HCT116 (cell line): ENCODE measurements at regions not wholly inside any gene's neighbourhood (a gene's known extent, or its start where the extent isn't known, plus 50 kb on each side); places are given as distances from the start of the nearest gene placed in this dataset.

Source experiments
- ATAC-seq: fragments of 200-7000 bp; cut with Tn5 transposase; 2 replicates; pipeline ENCODE4 v1.9.1; 2020; ENCODE audit warnings: mild to moderate bottlenecking, moderate library complexity
- BruUV-seq: library from RNA; stranded (reverse); fragments of 400-500 nt; replicated peaks from 2 replicates; lab custom pipeline; 2021; lab: Mats Ljungman, UMichigan
- CTCF ChIA-PET: fragments of 300-600 bp; sonication (Branson Sonifier 250); formaldehyde crosslinking; loops from one replicate; lab custom pipeline; 2021; ENCODE audit warnings: antibody characterized with exemption; lab: Charles Lee
- POLR2A ChIA-PET: fragments of 300-600, 350-600 bp; sonication (Branson Sonifier 250); formaldehyde crosslinking; loops from one replicate; lab custom pipeline; 2021; ENCODE audit warnings: antibody characterized with exemption; lab: Charles Lee
- RAD21 ChIA-PET, 2 experiments: fragments of 300-600 bp; sonication (Branson Sonifier 250); formaldehyde crosslinking; loops; one replicate each; lab custom pipeline; 2023; ENCODE audit warnings: low total read pairs in 2 of 2; ENCODE audit not compliant: uncharacterized antibody in 2 of 2, unreplicated experiment in 2 of 2, low non-redundant PET in 1 of 2; lab: Charles Lee
- DNase-seq: peaks from one replicate; pipeline ENCODE4 v3.0.0-alpha.2; 2010; ENCODE audit warnings: low read depth, low spot score
- H2AFZ ChIP-seq: fragments of 200-600 bp; shearing (Covaris generic), sonication (generic); 2 replicates; pipeline ENCODE4 v1.6.1; 2017; ENCODE audit warnings: low read depth, mixed run types, mixed read lengths, antibody characterized with exemption, low read length; ENCODE audit not compliant: poor library complexity, severe bottlenecking
- H3K27ac ChIP-seq: 2 replicates; pipeline ENCODE4 v1.5.1; 2012; ENCODE audit warnings: low read depth, low read length
- H3K27me3 ChIP-seq: fragments of 200-600 bp; sonication (generic); 2 replicates; pipeline ENCODE4 v1.6.1; 2016; ENCODE audit warnings: mixed run types, low read length, mixed read lengths; ENCODE audit not compliant: insufficient read depth
- H3K36me3 ChIP-seq, 2 experiments: fragments of 200-500 bp in 1 of 2; fragments of 200-600 bp in 1 of 2; sonication (Bioruptor generic) in 1 of 2; sonication (generic) in 1 of 2; 2 replicates each; pipeline versions ENCODE4 v1.5.1 to v1.6.1; 2014 to 2016; ENCODE audit warnings: low read length in 2 of 2, inconsistent platforms in 1 of 2, mixed read lengths in 1 of 2, mixed run types in 1 of 2; ENCODE audit not compliant: insufficient read depth in 2 of 2, control insufficient read depth in 1 of 2
- H3K4me1 ChIP-seq, 2 experiments: fragments of 200-600 bp in 1 of 2; sonication (generic) in 1 of 2; 2 replicates each; pipeline versions ENCODE4 v1.5.1 to v1.6.1; 2012 to 2017; ENCODE audit warnings: low read length in 2 of 2, inconsistent platforms in 1 of 2, mild to moderate bottlenecking in 1 of 2, mixed read lengths in 1 of 2, mixed run types in 1 of 2, moderate library complexity in 1 of 2; ENCODE audit not compliant: insufficient read depth in 2 of 2, control insufficient read depth in 1 of 2
- H3K4me2 ChIP-seq: fragments of 200-600 bp; sonication (generic); 2 replicates; pipeline ENCODE4 v1.6.1; 2017; ENCODE audit warnings: mixed run types, low read length, mixed read lengths
- H3K4me3 ChIP-seq, 2 experiments: fragments of 200-600 bp in 1 of 2; sonication (generic) in 1 of 2; replicated peaks in 1 of 2; 2 replicates each; pipeline ENCODE4 v1.5.1; 2011 to 2016; ENCODE audit warnings: low read length in 2 of 2, control low read depth in 1 of 2, low read depth in 1 of 2, mild to moderate bottlenecking in 1 of 2, mixed read lengths in 1 of 2, mixed run types in 1 of 2
- H3K79me2 ChIP-seq: fragments of 200-600 bp; sonication (generic); 2 replicates; pipeline ENCODE4 v1.6.1; 2017; ENCODE audit warnings: mild to moderate bottlenecking, mixed run types, low read length, moderate library complexity, mixed read lengths; ENCODE audit not compliant: insufficient read depth
- H3K9ac ChIP-seq: fragments of 200-600 bp; sonication (generic); 2 replicates; pipeline ENCODE4 v1.6.1; 2016; ENCODE audit warnings: low read length, mixed read lengths
- H3K9me2 ChIP-seq: fragments of 200-600 bp; sonication (generic), shearing (Covaris generic); 2 replicates; pipeline ENCODE4 v1.6.1; 2017; ENCODE audit warnings: mixed run types, mild to moderate bottlenecking, moderate library complexity; ENCODE audit not compliant: insufficient read depth
- H3K9me3 ChIP-seq, 2 experiments: fragments of 200-500 bp in 1 of 2; fragments of 200-600 bp in 1 of 2; sonication (Bioruptor generic) in 1 of 2; sonication (generic) in 1 of 2; 2 replicates each; pipeline ENCODE4 v1.6.1; 2014 to 2017; ENCODE audit warnings: low read length in 2 of 2, mixed read lengths in 2 of 2, inconsistent platforms in 1 of 2, low read depth in 1 of 2, mild to moderate bottlenecking in 1 of 2, mixed run types in 1 of 2, moderate library complexity in 1 of 2; ENCODE audit not compliant: control insufficient read depth in 1 of 2, insufficient read depth in 1 of 2
- H4K20me1 ChIP-seq: fragments of 200-600 bp; sonication (generic), shearing (Covaris generic); 2 replicates; pipeline ENCODE4 v1.6.1; 2017; ENCODE audit warnings: mixed run types, mild to moderate bottlenecking, moderate library complexity; ENCODE audit not compliant: insufficient read depth
- ATF3 ChIP-seq: IDR thresholded peaks from 2 replicates; pipeline ENCODE4 v1.6.1; 2012
- CEBPB ChIP-seq: IDR thresholded peaks from 2 replicates; pipeline ENCODE4 v1.6.1; 2012; ENCODE audit warnings: low read depth
- EZH2phosphoT487 ChIP-seq: fragments of 200-600 bp; IDR thresholded peaks from 2 replicates; pipeline ENCODE4 v1.6.1; 2018; ENCODE audit warnings: antibody characterized with exemption, borderline replicate concordance
- FOSL1 ChIP-seq: IDR thresholded peaks from 2 replicates; pipeline ENCODE4 v1.6.1; 2012; ENCODE audit warnings: low read depth
- JUND ChIP-seq: IDR thresholded peaks from 2 replicates; pipeline ENCODE4 v1.6.1; 2012
- MAX ChIP-seq: IDR thresholded peaks from 2 replicates; pipeline ENCODE4 v1.6.1; 2012
- REST ChIP-seq: IDR thresholded peaks from 2 replicates; pipeline ENCODE4 v1.6.1; 2012; ENCODE audit warnings: low read depth
- SIN3A ChIP-seq: IDR thresholded peaks from 2 replicates; pipeline ENCODE4 v1.6.1; 2012; ENCODE audit warnings: low read depth
- SP1 ChIP-seq: IDR thresholded peaks from 2 replicates; pipeline ENCODE4 v1.6.1; 2012; ENCODE audit warnings: low read depth
- SRF ChIP-seq: IDR thresholded peaks from 2 replicates; pipeline ENCODE4 v1.6.1; 2012; ENCODE audit warnings: low read depth
- intact Hi-C: fragments of 100-400 bp; cut with micrococcal nuclease; formaldehyde crosslinking; loops from 2 replicates; pipeline ENCODE4 v1.10.0; 2022

- intact Hi-C loops = no loop called here
- no TSS peak for BruUV-seq
- CTCF ChIA-PET = no interaction called here
- Histone ChIP-seq H3K9me3 (no peaks in the 10 kb centered on the region), H2AFZ (peak overlapping the region; percentile 69), H4K20me1 (no peaks in the 10 kb centered on the region), H3K4me2 (peak overlapping the region; percentile 63), H3K27ac (peak overlapping the region; percentile 63; the same call in 1 of the 2 replicates), H3K4me3 (peak overlapping the region in 1 of 2 experiments; percentile 3; a peak in 1 of 4 replicates), H3K4me1 (peaks cover 16 to 18% of the 10 kb centered on the region in 2 experiments), H3K9me2 (no peaks in the 10 kb centered on the region), H3K36me3 (no peaks in the 10 kb centered on the region), H3K27me3 (no peaks in the 10 kb centered on the region), H3K79me2 (no peaks in the 10 kb centered on the region), H3K9ac (peak overlapping the region; percentile 3; the same call in 1 of the 2 replicates)
- ATAC-seq = peak; percentile 91
- POLR2A ChIA-PET = interaction anchor here (0.6 to 1.0 kb wide), 2 partner anchors 10 to 204 kb away, joined by 3 read pairs; no protein-coding TSS in a partner anchor
- RAD21 ChIA-PET = no interaction called here
- peak; percentile 95 for TF ChIP-seq CEBPB
- TF ChIP-seq SP1 = peak; percentile 55
- peak; percentile 77 for TF ChIP-seq FOSL1
- no peak for TF ChIP-seq REST
- peak; percentile 38; the same call in 1 of the 2 replicates for TF ChIP-seq SIN3A
- no peak; the same call in 1 of the 2 replicates for TF ChIP-seq ATF3
- TF ChIP-seq MAX = peak; percentile 25; the same call in 1 of the 2 replicates
- no peak for TF ChIP-seq EZH2phosphoT487
- peak; percentile 61 for TF ChIP-seq SRF
- peak; percentile 75 for TF ChIP-seq JUND
- peak; percentile 91 for DNase-seq
Observed at GRCh38 chr16:24645739-24646645, 83.5 kb upstream of the TNRC6A start.
